ENCODE measurements at regions not wholly inside any gene's neighbourhood (a gene's known extent, or its start where the extent isn't known, plus 50 kb on each side); places are given as distances from the start of the nearest gene placed in this dataset.

- H3K27ac ChIP-seq, result no peak overlapping the region
- ATAC-seq (replicated peaks in 6 of 8), result peak in 1 of 8 experiments; percentile 22
- H3K4me1 ChIP-seq (replicated peaks in 1 of 2), result no peaks in the 10 kb centered on the region
- H3K4me3 ChIP-seq, result no peak overlapping the region
- in situ Hi-C loops (cut with MboI; ENCODE audit: low pct_unique_long_range_greater_than_20kb in 2 of 9, low sequenced_read_pairs in 9 of 9, unreplicated experiment in 9 of 9), result no loop called here
Observed at GRCh38 chr10:88110355-88110754, 246.9 kb downstream of the PTEN start.

GRCh38 chr10:88110822-88111221 is 247.4 kb downstream of the PTEN start:
- in situ Hi-C loops (cut with MboI; ENCODE audit: low pct_unique_long_range_greater_than_20kb in 2 of 9, low sequenced_read_pairs in 9 of 9, unreplicated experiment in 9 of 9), result no loop called here
- no peak for ATAC-seq (replicated peaks in 6 of 8)
- Histone ChIP-seq H3K4me1 (replicated peaks in 1 of 2) (no peaks in the 10 kb centered on the region), H3K27ac (no peak overlapping the region), H3K4me3 (no peak overlapping the region)
- WGBS, 10 experiments, result 17 to 100% (median 73%) methylated on average over 1 to 3 of the region's 3 CpGs

GRCh38 chr10:88111294-88111693 is 247.9 kb downstream of the PTEN start:
- in situ Hi-C loops (cut with MboI; ENCODE audit: low pct_unique_long_range_greater_than_20kb in 2 of 9, low sequenced_read_pairs in 9 of 9, unreplicated experiment in 9 of 9), result no loop called here
- no peak overlapping the region for H3K27ac ChIP-seq
- 43 to 100% (median 84%) methylated on average over 1 to 2 of the region's 2 CpGs; no CpG with 5 or more reads in 2 of the 10 experiments for WGBS, 10 experiments
- H3K4me3 ChIP-seq, result no peak overlapping the region
- H3K4me1 ChIP-seq (replicated peaks in 1 of 2), result no peaks in the 10 kb centered on the region
- ATAC-seq (replicated peaks in 6 of 8), result no peak

- in situ Hi-C loops (cut with MboI; ENCODE audit: low pct_unique_long_range_greater_than_20kb in 2 of 9, low sequenced_read_pairs in 9 of 9, unreplicated experiment in 9 of 9), result no loop called here
- WGBS, 10 experiments, result 86 to 100% (median 100%) methylated on average over 1 of the region's 1 CpG; no CpG with 5 or more reads in 4 of the 10 experiments
- ATAC-seq (replicated peaks in 6 of 8), result no peak
- Histone ChIP-seq H3K27ac (no peak overlapping the region), H3K4me3 (no peak overlapping the region), H3K4me1 (replicated peaks in 1 of 2) (peaks cover 5 to 9% of the 10 kb centered on the region in 2 donors)
Observed at GRCh38 chr10:88113232-88113631, 249.8 kb downstream of the PTEN start.

GRCh38 chr10:88113657-88114272 is 250.3 kb downstream of the PTEN start:
- Histone ChIP-seq H3K4me3 (no peak overlapping the region), H3K27ac (no peak overlapping the region), H3K4me1 (replicated peaks in 1 of 2) (peaks cover 5 to 9% of the 10 kb centered on the region in 2 donors)
- ATAC-seq (replicated peaks in 6 of 8), result no peak
- in situ Hi-C loops (cut with MboI; ENCODE audit: low pct_unique_long_range_greater_than_20kb in 2 of 9, low sequenced_read_pairs in 9 of 9, unreplicated experiment in 9 of 9), result no loop called here
- 50 to 100% (median 94%) methylated on average over 1 to 2 of the region's 2 CpGs; no CpG with 5 or more reads in 5 of the 10 experiments for WGBS, 10 experiments

- peak in 3 of 8 experiments; percentile 22 to 80 (median 46) for ATAC-seq (replicated peaks in 6 of 8)
- peaks cover 5 to 9% of the 10 kb centered on the region in 2 donors for H3K4me1 ChIP-seq (replicated peaks in 1 of 2)
- 60 to 100% (median 77%) methylated on average over 1 to 4 of the region's 7 CpGs; no CpG with 5 or more reads in 3 of the 10 experiments for WGBS, 10 experiments
- in situ Hi-C loops (cut with MboI; ENCODE audit: low pct_unique_long_range_greater_than_20kb in 2 of 9, low sequenced_read_pairs in 9 of 9, unreplicated experiment in 9 of 9), result no loop called here
- no peak overlapping the region for H3K4me3 ChIP-seq
- no peak overlapping the region for H3K27ac ChIP-seq
Observed at GRCh38 chr10:88114368-88114767, 250.9 kb downstream of the PTEN start.

GRCh38 chr10:88115407-88115806 is 252.0 kb downstream of the PTEN start:
- no peak for ATAC-seq (replicated peaks in 6 of 8)
- 80 to 100% (median 100%) methylated on average over 1 to 3 of the region's 3 CpGs; no CpG with 5 or more reads in 1 of the 10 experiments for WGBS, 10 experiments
- in situ Hi-C loops (cut with MboI; ENCODE audit: low pct_unique_long_range_greater_than_20kb in 2 of 9, low sequenced_read_pairs in 9 of 9, unreplicated experiment in 9 of 9), result no loop called here

GRCh38 chr10:88115968-88116367 is 252.5 kb downstream of the PTEN start:
- ATAC-seq (replicated peaks in 6 of 8), result no peak
- Histone ChIP-seq H3K4me1 (replicated peaks in 1 of 2) (peaks cover 5 to 9% of the 10 kb centered on the region in 2 donors), H3K27ac (no peak overlapping the region), H3K4me3 (no peak overlapping the region)
- 20 to 100% (median 100%) methylated on average over 1 of the region's 1 CpG; no CpG with 5 or more reads in 4 of the 10 experiments for WGBS, 10 experiments
- in situ Hi-C loops (cut with MboI; ENCODE audit: low pct_unique_long_range_greater_than_20kb in 2 of 9, low sequenced_read_pairs in 9 of 9, unreplicated experiment in 9 of 9), result no loop called here

More at GRCh38 chr10:88115407-88115806, 252.0 kb downstream of the PTEN start:
- Histone ChIP-seq H3K4me3 (no peak overlapping the region), H3K27ac (no peak overlapping the region), H3K4me1 (replicated peaks in 1 of 2) (peaks cover 5 to 9% of the 10 kb centered on the region in 2 donors)

- Histone ChIP-seq H3K4me1 (replicated peaks in 1 of 2) (peaks cover 5 to 9% of the 10 kb centered on the region in 2 donors), H3K4me3 (no peak overlapping the region), H3K27ac (no peak overlapping the region)
- ATAC-seq (replicated peaks in 6 of 8), result no peak
- 60 to 100% (median 100%) methylated on average over 1 to 2 of the region's 2 CpGs for WGBS, 10 experiments
- in situ Hi-C loops (cut with MboI; ENCODE audit: low pct_unique_long_range_greater_than_20kb in 2 of 9, low sequenced_read_pairs in 9 of 9, unreplicated experiment in 9 of 9), result no loop called here
Observed at GRCh38 chr10:88116481-88116880, 253.1 kb downstream of the PTEN start.

GRCh38 chr10:88116971-88117626 is 253.7 kb downstream of the PTEN start:
- H3K4me1 ChIP-seq (replicated peaks in 1 of 2), result peaks cover 5 to 9% of the 10 kb centered on the region in 2 donors
- in situ Hi-C loops (cut with MboI; ENCODE audit: low pct_unique_long_range_greater_than_20kb in 2 of 9, low sequenced_read_pairs in 9 of 9, unreplicated experiment in 9 of 9), result no loop called here
- peak overlapping the region in 1 of 2 donors; percentile 17 for H3K27ac ChIP-seq
- WGBS, 10 experiments, result 54 to 100% (median 63%) methylated on average over 1 to 7 of the region's 7 CpGs
- ATAC-seq (replicated peaks in 6 of 8), result peak in 3 of 8 experiments; percentile 20 to 63 (median 52)
- H3K4me3 ChIP-seq, result no peak overlapping the region

- WGBS, 10 experiments, result 67 to 100% (median 94%) methylated on average over 1 to 4 of the region's 4 CpGs; no CpG with 5 or more reads in 2 of the 10 experiments
Observed at GRCh38 chr10:88117869-88118632, 254.6 kb downstream of the PTEN start.

GRCh38 chr10:88118729-88119128 is 255.3 kb downstream of the PTEN start:
- Histone ChIP-seq H3K4me3 (no peak overlapping the region), H3K27ac (no peak overlapping the region), H3K4me1 (replicated peaks in 1 of 2) (peaks cover 5 to 18% of the 10 kb centered on the region in 2 donors)
- peak in 3 of 8 experiments; percentile 16 to 47 (median 41) for ATAC-seq (replicated peaks in 6 of 8)
- WGBS, 10 experiments, result 80 to 100% (median 100%) methylated on average over 1 to 4 of the region's 4 CpGs; no CpG with 5 or more reads in 2 of the 10 experiments
- in situ Hi-C loops (cut with MboI; ENCODE audit: low pct_unique_long_range_greater_than_20kb in 2 of 9, low sequenced_read_pairs in 9 of 9, unreplicated experiment in 9 of 9), result no loop called here

More at GRCh38 chr10:88117869-88118632, 254.6 kb downstream of the PTEN start:
- Histone ChIP-seq H3K27ac (no peak overlapping the region), H3K4me1 (replicated peaks in 1 of 2) (peaks cover 5 to 14% of the 10 kb centered on the region in 2 donors), H3K4me3 (no peak overlapping the region)
- ATAC-seq (replicated peaks in 6 of 8), result peak in 3 of 8 experiments; percentile 32 to 42 (median 36)
- in situ Hi-C loops (cut with MboI; ENCODE audit: low pct_unique_long_range_greater_than_20kb in 2 of 9, low sequenced_read_pairs in 9 of 9, unreplicated experiment in 9 of 9), result no loop called here

GRCh38 chr10:88119160-88119559 is 255.7 kb downstream of the PTEN start:
- Histone ChIP-seq H3K4me1 (replicated peaks in 1 of 2) (peaks cover 5 to 18% of the 10 kb centered on the region in 2 donors), H3K4me3 (no peak overlapping the region), H3K27ac (no peak overlapping the region)
- in situ Hi-C loops (cut with MboI; ENCODE audit: low pct_unique_long_range_greater_than_20kb in 2 of 9, low sequenced_read_pairs in 9 of 9, unreplicated experiment in 9 of 9), result no loop called here
- 20 to 100% (median 94%) methylated on average over 1 to 2 of the region's 2 CpGs; no CpG with 5 or more reads in 3 of the 10 experiments for WGBS, 10 experiments
- ATAC-seq (replicated peaks in 6 of 8), result peak in 1 of 8 experiments; percentile 65

Measured in motor neuron (in vitro differentiated cells).